Mesendoderm (in vitro differentiated cells): ENCODE measurements at regions not wholly inside any gene's neighbourhood (a gene's known extent, or its start where the extent isn't known, plus 50 kb on each side); places are given as distances from the start of the nearest gene placed in this dataset.

Experiments
- DNase-seq: peaks from one replicate; pipeline ENCODE4 v3.0.0; 2013
- H2AK5ac ChIP-seq: 2 replicates; pipeline ENCODE4 v1.6.1; 2013; ENCODE audit warnings: low read length, inconsistent platforms
- H2BK120ac ChIP-seq: 2 replicates; pipeline ENCODE4 v1.6.1; 2013; ENCODE audit warnings: low read depth, mild to moderate bottlenecking, low read length, moderate library complexity, mixed read lengths
- H2BK15ac ChIP-seq: replicated peaks from 2 replicates; pipeline ENCODE4 v1.6.1; 2013; ENCODE audit warnings: low read depth, mild to moderate bottlenecking, moderate library complexity
- H2BK5ac ChIP-seq: 2 replicates; pipeline ENCODE4 v1.6.1; 2013; ENCODE audit warnings: low read length, inconsistent platforms
- H3K18ac ChIP-seq: 2 replicates; pipeline ENCODE4 v1.6.1; 2013; ENCODE audit warnings: mild to moderate bottlenecking, low read length, mixed read lengths
- H3K23ac ChIP-seq: one replicate; pipeline ENCODE4 v1.6.1; 2013; ENCODE audit warnings: low read length
- H3K27ac ChIP-seq: 2 replicates; pipeline ENCODE4 v1.5.1; 2013; ENCODE audit warnings: low read depth, mild to moderate bottlenecking, inconsistent platforms, low read length, moderate library complexity
- H3K27me3 ChIP-seq: 2 replicates; pipeline ENCODE4 v1.6.1; 2013; ENCODE audit warnings: low read length, control low read depth, mild to moderate bottlenecking, inconsistent platforms; ENCODE audit not compliant: insufficient read depth, poor library complexity
- H3K36me3 ChIP-seq: 2 replicates; pipeline ENCODE4 v1.6.1; 2013; ENCODE audit warnings: low read length, inconsistent platforms; ENCODE audit not compliant: control insufficient read depth, insufficient read depth
- H3K4ac ChIP-seq: one replicate; pipeline ENCODE4 v1.6.1; 2013; ENCODE audit warnings: low read depth, mild to moderate bottlenecking, low read length, moderate library complexity
- H3K4me1 ChIP-seq: 2 replicates; pipeline ENCODE4 v1.6.1; 2013; ENCODE audit warnings: low read depth, low read length, inconsistent platforms; ENCODE audit not compliant: control insufficient read depth
- H3K4me2 ChIP-seq: 2 replicates; pipeline ENCODE4 v1.6.1; 2013; ENCODE audit warnings: low read length
- H3K4me3 ChIP-seq: 2 replicates; pipeline ENCODE4 v1.5.1; 2013; ENCODE audit warnings: mild to moderate bottlenecking, low read length
- H3K56ac ChIP-seq: one replicate; pipeline ENCODE4 v1.6.1; 2013; ENCODE audit warnings: low read length
- H3K79me1 ChIP-seq: 2 replicates; pipeline ENCODE4 v1.6.1; 2013; ENCODE audit warnings: low read length, inconsistent platforms
- H3K79me2 ChIP-seq: 2 replicates; pipeline ENCODE4 v1.6.1; 2013; ENCODE audit warnings: mild to moderate bottlenecking, low read length; ENCODE audit not compliant: control insufficient read depth, insufficient read depth
- H3K9ac ChIP-seq: 2 replicates; pipeline ENCODE4 v1.6.1; 2013; ENCODE audit warnings: low read length, inconsistent platforms
- H4K5ac ChIP-seq: one replicate; pipeline ENCODE4 v1.6.1; 2013; ENCODE audit warnings: low read length
- H4K8ac ChIP-seq: one replicate; pipeline ENCODE4 v1.6.1; 2013; ENCODE audit warnings: low read depth, mild to moderate bottlenecking, control low read depth, low read length, moderate library complexity
- WGBS: extraction: QIAGEN DNeasy Blood & Tissue Kit; methylation state at CpG from one replicate; pipeline ENCODE4 v1.1.7; 2013; ENCODE audit warnings: low lambda C conversion rate, missing lambda C conversion rate; ENCODE audit not compliant: insufficient coverage; ENCODE audit errors: extremely low coverage; 5-methylcytosine and 5-hydroxymethylcytosine counted together

DNA sequence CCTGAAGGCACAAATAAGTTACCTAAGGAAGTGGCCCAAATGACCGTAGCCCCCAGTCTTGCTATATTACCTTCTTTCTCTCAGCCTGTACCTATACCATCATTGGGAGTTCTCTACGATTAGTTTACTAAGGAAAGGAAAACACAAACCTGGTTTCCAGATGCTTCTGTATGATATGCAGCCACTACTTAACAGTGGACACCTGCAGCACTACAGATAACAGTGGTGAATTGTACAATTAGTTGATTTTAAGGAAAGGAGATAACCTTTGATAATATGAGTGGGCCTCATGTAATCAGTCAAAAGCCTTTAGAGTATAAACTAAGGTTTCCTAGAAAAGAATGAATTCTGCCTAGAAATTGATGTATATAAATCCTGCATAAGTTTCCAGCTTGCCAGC is 1157.4 kb downstream of the KCNT2 start:
- H3K18ac ChIP-seq, result no peak overlapping the region
- H3K4me2 ChIP-seq, result no peak overlapping the region
- H3K79me2 ChIP-seq, result no peaks in the 10 kb centered on the region
- H2BK15ac ChIP-seq, result no peak overlapping the region
- H3K36me3 ChIP-seq, result no peaks in the 10 kb centered on the region
- H3K4me3 ChIP-seq, result no peak overlapping the region
- H3K27ac ChIP-seq, result no peak overlapping the region
- H2AK5ac ChIP-seq, result no peak overlapping the region
- DNase-seq, result no peak
- H3K27me3 ChIP-seq, result no peaks in the 10 kb centered on the region
- H3K23ac ChIP-seq, result no peak overlapping the region
- H3K56ac ChIP-seq, result no peak overlapping the region
- H3K4me1 ChIP-seq, result no peaks in the 10 kb centered on the region
- no peak overlapping the region for H4K5ac ChIP-seq
- H3K4ac ChIP-seq, result no peak overlapping the region
- no peaks in the 10 kb centered on the region for H3K79me1 ChIP-seq
- no peak overlapping the region for H2BK5ac ChIP-seq
- no peak overlapping the region for H2BK120ac ChIP-seq
- H3K9ac ChIP-seq, result no peak overlapping the region
- no CpG with 5 or more reads among the region's 2 CpGs for WGBS
- H4K8ac ChIP-seq, result no peak overlapping the region

- Histone ChIP-seq H3K4ac (no peak overlapping the region), H3K23ac (no peak overlapping the region), H3K79me2 (no peaks in the 10 kb centered on the region), H3K4me1 (no peaks in the 10 kb centered on the region), H3K27me3 (no peaks in the 10 kb centered on the region), H2BK15ac (no peak overlapping the region), H3K79me1 (no peaks in the 10 kb centered on the region), H2BK120ac (no peak overlapping the region), H3K27ac (no peak overlapping the region), H4K5ac (no peak overlapping the region), H3K4me2 (no peak overlapping the region), H3K18ac (no peak overlapping the region), H3K56ac (no peak overlapping the region), H3K9ac (no peak overlapping the region), H3K36me3 (no peaks in the 10 kb centered on the region), H4K8ac (no peak overlapping the region), H2BK5ac (no peak overlapping the region), H2AK5ac (no peak overlapping the region), H3K4me3 (no peak overlapping the region)
- WGBS, result no CpG with 5 or more reads among the region's 2 CpGs
- DNase-seq, result no peak
Measured at GRCh38 chr1:195439661-195440060, 1168.6 kb downstream of the KCNT2 start.

DNA sequence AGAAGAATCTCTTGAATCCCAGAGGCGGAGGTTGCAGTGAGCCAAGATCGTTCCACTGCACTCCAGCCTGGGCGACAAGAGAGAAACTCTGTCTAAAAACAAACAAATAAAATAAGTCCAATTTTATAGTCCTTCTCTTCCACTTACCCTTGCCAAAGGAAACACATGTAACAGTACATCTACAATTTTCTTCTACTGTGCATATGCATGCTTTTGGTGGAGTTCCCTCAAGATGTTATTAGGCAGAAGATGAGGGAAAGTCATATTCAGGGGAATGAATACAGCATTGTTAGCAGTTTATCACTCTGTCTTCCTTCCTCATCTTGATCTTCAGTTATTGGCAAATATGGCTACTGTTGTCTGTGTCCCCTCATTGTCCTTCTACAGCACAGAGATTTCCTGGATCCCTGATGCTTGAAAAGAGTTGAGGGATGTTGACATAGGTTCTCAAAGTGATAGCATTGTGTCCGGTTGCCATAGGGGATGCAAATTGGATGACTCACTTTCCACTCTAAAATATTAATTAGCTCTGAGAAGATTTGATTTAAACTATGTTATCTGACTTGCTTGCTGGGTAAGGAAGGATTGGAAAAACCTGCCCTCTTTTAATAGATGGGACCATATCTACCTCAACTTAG is 1173.6 kb downstream of the KCNT2 start:
- Histone ChIP-seq H3K79me2 (no peaks in the 10 kb centered on the region), H2AK5ac (no peak overlapping the region), H3K18ac (no peak overlapping the region), H3K4me2 (no peak overlapping the region), H2BK15ac (no peak overlapping the region), H3K27ac (no peak overlapping the region), H3K4me3 (no peak overlapping the region), H3K23ac (no peak overlapping the region), H3K4me1 (no peaks in the 10 kb centered on the region), H2BK120ac (no peak overlapping the region), H4K8ac (no peak overlapping the region), H2BK5ac (no peak overlapping the region), H3K9ac (no peak overlapping the region), H4K5ac (no peak overlapping the region), H3K27me3 (no peaks in the 10 kb centered on the region), H3K56ac (no peak overlapping the region), H3K36me3 (no peaks in the 10 kb centered on the region), H3K79me1 (no peaks in the 10 kb centered on the region), H3K4ac (no peak overlapping the region)
- WGBS, result no CpG with 5 or more reads among the region's 4 CpGs
- no peak for DNase-seq

DNA sequence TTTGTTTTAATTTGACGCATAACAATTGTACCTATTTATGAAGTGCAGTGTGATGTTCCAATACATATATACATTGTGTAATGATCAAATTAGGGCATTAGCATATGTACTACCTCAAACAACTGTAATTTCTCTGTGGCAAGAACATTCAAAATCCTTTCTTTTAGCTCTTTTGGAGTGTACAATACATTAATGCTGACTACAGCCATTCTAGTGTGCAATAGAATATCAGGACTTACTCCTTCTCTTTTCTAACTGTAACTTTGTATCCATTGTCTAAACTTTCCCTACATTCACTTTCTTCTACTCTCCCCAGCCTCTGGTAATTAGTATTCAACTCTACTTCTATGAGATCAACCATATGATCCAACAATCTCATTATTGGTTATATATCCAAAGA is 1177.4 kb downstream of the KCNT2 start:
- H3K4me2 ChIP-seq, result no peak overlapping the region
- H3K27ac ChIP-seq, result no peak overlapping the region
- no peak overlapping the region for H2BK5ac ChIP-seq
- H3K56ac ChIP-seq, result no peak overlapping the region
- no peaks in the 10 kb centered on the region for H3K79me1 ChIP-seq
- no peak overlapping the region for H3K23ac ChIP-seq
- no peak overlapping the region for H3K18ac ChIP-seq
- no peaks in the 10 kb centered on the region for H3K4me1 ChIP-seq
- no peak overlapping the region for H4K5ac ChIP-seq
- no peaks in the 10 kb centered on the region for H3K27me3 ChIP-seq
- no peaks in the 10 kb centered on the region for H3K36me3 ChIP-seq
- no peak for DNase-seq
- H3K9ac ChIP-seq, result no peak overlapping the region
- H3K79me2 ChIP-seq, result no peaks in the 10 kb centered on the region
- H2AK5ac ChIP-seq, result no peak overlapping the region
- no peak overlapping the region for H2BK120ac ChIP-seq
- no peak overlapping the region for H4K8ac ChIP-seq
- H2BK15ac ChIP-seq, result no peak overlapping the region
- no peak overlapping the region for H3K4me3 ChIP-seq
- no CpG with 5 or more reads among the region's 1 CpG for WGBS
- H3K4ac ChIP-seq, result no peak overlapping the region

- Histone ChIP-seq H3K4me3 (no peak overlapping the region), H2AK5ac (no peak overlapping the region), H3K4me2 (no peak overlapping the region), H3K27me3 (no peaks in the 10 kb centered on the region), H3K79me2 (no peaks in the 10 kb centered on the region), H3K9ac (no peak overlapping the region), H2BK120ac (no peak overlapping the region), H3K18ac (no peak overlapping the region), H3K4me1 (no peaks in the 10 kb centered on the region), H4K5ac (no peak overlapping the region), H3K27ac (no peak overlapping the region), H3K4ac (no peak overlapping the region), H3K79me1 (no peaks in the 10 kb centered on the region), H3K36me3 (no peaks in the 10 kb centered on the region), H3K23ac (no peak overlapping the region), H2BK15ac (no peak overlapping the region), H3K56ac (no peak overlapping the region), H4K8ac (no peak overlapping the region), H2BK5ac (no peak overlapping the region)
- DNase-seq, result no peak
- no CpG with 5 or more reads among the region's 4 CpGs for WGBS
Measured at GRCh38 chr1:195428927-195429326, 1179.3 kb downstream of the KCNT2 start.

GRCh38 chr1:195415584-195415983 is 1192.7 kb downstream of the KCNT2 start:
- no peak overlapping the region for H3K9ac ChIP-seq
- H4K8ac ChIP-seq, result no peak overlapping the region
- no peak overlapping the region for H3K4me3 ChIP-seq
- no peak overlapping the region for H3K27ac ChIP-seq
- H3K27me3 ChIP-seq, result no peaks in the 10 kb centered on the region
- no peak overlapping the region for H3K4me2 ChIP-seq
- H3K56ac ChIP-seq, result no peak overlapping the region
- H2AK5ac ChIP-seq, result no peak overlapping the region
- H3K79me2 ChIP-seq, result no peaks in the 10 kb centered on the region
- DNase-seq, result no peak
- H3K79me1 ChIP-seq, result no peaks in the 10 kb centered on the region
- H2BK15ac ChIP-seq, result no peak overlapping the region
- H3K23ac ChIP-seq, result no peak overlapping the region
- H3K36me3 ChIP-seq, result no peaks in the 10 kb centered on the region
- H3K4ac ChIP-seq, result no peak overlapping the region
- H2BK120ac ChIP-seq, result no peak overlapping the region
- H3K4me1 ChIP-seq, result no peaks in the 10 kb centered on the region
- H3K18ac ChIP-seq, result no peak overlapping the region
- H2BK5ac ChIP-seq, result no peak overlapping the region
- no CpG with 5 or more reads among the region's 1 CpG for whole genome bisulfite sequencing
- no peak overlapping the region for H4K5ac ChIP-seq
